ENCODE measurements at regions not wholly inside any gene's neighbourhood (a gene's known extent, or its start where the extent isn't known, plus 50 kb on each side); places are given as distances from the start of the nearest gene placed in this dataset.
"Not testable (repeated sequence)": the region's sequence is repeated elsewhere in the genome, so short reads cannot be mapped to it uniquely, and the experiment has no call there.

DNA sequence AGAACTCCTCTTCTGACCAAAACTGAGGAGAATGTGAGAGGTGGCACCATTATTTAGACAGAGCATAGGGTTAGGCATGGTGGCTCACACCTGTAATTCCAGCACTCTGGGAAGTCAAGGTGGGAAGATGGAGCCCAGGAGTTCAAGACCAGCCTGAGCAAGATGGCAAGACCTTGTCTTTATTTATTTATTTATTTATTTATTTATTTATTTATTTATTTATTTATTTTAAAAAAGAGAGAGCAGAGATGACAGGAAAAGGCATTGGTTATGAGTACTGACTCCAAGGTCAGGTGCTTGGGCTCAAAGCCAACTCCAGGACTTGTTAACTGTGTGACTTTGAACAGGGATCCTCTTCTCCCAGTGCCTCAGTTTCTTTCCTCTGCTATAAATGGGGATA, 217.7 kb downstream of the MEX3B start:
- H3K27ac Mint-ChIP-seq (ENCODE audit: unreplicated experiment) = no peak overlapping the region

DNA sequence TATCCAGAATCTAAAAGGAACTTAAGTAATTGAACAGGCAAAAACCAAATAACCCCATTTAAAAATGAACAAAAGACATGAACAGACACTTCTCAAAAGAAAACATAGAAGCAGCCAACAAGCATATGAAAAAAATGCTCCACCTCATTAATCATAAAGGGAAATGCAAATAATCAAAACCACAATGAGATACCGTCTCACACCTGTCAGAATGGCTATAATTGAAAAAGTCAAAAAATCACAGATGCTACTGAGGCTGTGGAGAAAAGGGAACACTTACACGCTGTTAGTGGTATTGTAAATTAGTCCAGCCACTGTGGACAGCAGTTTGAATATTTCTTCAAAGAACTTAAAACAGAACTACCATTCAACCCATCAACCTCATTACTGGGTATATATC, 220.7 kb downstream of the MEX3B start:
- Mint-ChIP-seq H3K4me3 (ENCODE audit: unreplicated experiment) (no peak overlapping the region), H3K36me3 (ENCODE audit: low read depth) (peaks cover 5% of the 10 kb centered on the region), H3K27me3 (ENCODE audit: low read depth) (no peaks in the 10 kb centered on the region), H3K9me3 (ENCODE audit: low read depth) (peaks cover 4% of the 10 kb centered on the region), H3K27ac (ENCODE audit: unreplicated experiment) (no peak overlapping the region), H3K4me1 (ENCODE audit: low read depth) (peaks cover 3% of the 10 kb centered on the region)
- TF ChIP-seq, protein P1, sequence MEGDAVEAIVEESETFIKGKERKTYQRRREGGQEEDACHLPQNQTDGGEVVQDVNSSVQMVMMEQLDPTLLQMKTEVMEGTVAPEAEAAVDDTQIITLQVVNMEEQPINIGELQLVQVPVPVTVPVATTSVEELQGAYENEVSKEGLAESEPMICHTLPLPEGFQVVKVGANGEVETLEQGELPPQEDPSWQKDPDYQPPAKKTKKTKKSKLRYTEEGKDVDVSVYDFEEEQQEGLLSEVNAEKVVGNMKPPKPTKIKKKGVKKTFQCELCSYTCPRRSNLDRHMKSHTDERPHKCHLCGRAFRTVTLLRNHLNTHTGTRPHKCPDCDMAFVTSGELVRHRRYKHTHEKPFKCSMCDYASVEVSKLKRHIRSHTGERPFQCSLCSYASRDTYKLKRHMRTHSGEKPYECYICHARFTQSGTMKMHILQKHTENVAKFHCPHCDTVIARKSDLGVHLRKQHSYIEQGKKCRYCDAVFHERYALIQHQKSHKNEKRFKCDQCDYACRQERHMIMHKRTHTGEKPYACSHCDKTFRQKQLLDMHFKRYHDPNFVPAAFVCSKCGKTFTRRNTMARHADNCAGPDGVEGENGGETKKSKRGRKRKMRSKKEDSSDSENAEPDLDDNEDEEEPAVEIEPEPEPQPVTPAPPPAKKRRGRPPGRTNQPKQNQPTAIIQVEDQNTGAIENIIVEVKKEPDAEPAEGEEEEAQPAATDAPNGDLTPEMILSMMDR (IDR thresholded peaks at IDR 0.05) = no peak
- no peak for DNase-seq (ENCODE audit: low spot score)

More for the DNA sequence above, 217.7 kb downstream of the MEX3B start:
- TF ChIP-seq, protein P1 (IDR thresholded peaks at IDR 0.05) = no peak
- H3K27me3 Mint-ChIP-seq (ENCODE audit: low read depth) = no peaks in the 10 kb centered on the region
- H3K36me3 Mint-ChIP-seq (ENCODE audit: low read depth) = peaks cover 7% of the 10 kb centered on the region
- H3K4me3 Mint-ChIP-seq (ENCODE audit: unreplicated experiment) = no peak overlapping the region
- DNase-seq (ENCODE audit: low spot score) = no peak
- H3K9me3 Mint-ChIP-seq (ENCODE audit: low read depth) = peaks cover 8% of the 10 kb centered on the region
- no peaks in the 10 kb centered on the region for H3K4me1 Mint-ChIP-seq (ENCODE audit: low read depth)

DNA sequence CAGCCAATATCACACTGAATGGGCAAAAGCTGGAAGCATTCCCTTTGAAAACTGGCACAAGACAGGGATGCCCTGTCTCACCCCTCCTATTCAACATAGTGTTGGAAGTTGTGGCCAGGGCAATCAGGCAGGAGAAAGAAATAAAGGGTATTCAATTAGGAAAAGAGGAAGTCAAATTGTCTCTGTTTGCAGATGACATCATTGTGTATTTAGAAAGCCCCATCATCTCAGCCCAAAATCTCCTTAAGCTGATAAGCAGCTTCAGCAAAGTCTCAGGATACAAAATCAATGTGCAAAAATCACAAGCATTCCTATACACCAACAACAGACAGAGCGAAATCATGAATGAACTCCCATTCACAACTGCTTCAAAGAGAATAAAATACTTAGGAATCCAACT, 223.2 kb downstream of the MEX3B start:
- not testable (repeated sequence) for H3K27ac Mint-ChIP-seq (ENCODE audit: unreplicated experiment); H3K9me3 Mint-ChIP-seq (ENCODE audit: low read depth); H3K4me1 Mint-ChIP-seq (ENCODE audit: low read depth); H3K4me3 Mint-ChIP-seq (ENCODE audit: unreplicated experiment); H3K36me3 Mint-ChIP-seq (ENCODE audit: low read depth); DNase-seq (ENCODE audit: low spot score); H3K27me3 Mint-ChIP-seq (ENCODE audit: low read depth)

DNA sequence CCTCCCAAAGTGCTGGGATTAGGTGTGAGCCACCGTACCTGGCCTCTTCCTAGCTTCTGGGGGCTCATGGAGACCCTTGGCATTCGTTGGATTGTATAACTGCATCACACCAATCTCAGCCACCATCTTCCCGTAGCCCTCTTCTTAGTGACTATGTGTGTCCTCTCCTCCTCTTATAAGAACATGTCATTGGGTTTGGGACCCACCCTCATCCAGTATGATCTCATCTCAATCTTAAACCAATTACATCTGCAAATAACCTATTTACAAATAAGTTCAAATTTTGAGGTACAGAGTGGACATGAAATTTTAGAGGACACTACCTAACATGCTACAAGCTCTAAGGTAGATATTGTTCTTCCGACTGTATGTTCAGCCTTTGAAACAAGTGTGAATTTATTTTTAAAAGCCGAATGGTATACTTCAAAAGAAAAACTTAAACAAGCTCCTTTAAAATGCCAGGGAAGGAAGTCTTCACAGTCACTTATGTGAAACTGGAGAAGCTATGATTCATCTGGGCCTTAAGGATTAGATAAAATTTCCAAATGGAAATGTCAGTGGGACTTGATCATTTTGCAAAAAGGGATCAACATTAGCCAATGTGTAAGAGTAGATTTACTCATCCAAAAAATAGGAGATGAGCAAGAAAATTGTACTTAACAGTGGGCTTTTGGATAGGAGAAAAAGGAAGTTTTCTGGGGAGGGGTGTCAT, 225.7 kb downstream of the MEX3B start:
- no peak overlapping the region for H3K4me3 Mint-ChIP-seq (ENCODE audit: unreplicated experiment)
- TF ChIP-seq, protein P1 (IDR thresholded peaks at IDR 0.05) = no peak
- no peaks in the 10 kb centered on the region for H3K27me3 Mint-ChIP-seq (ENCODE audit: low read depth)
- no peak for DNase-seq (ENCODE audit: low spot score)
- H3K9me3 Mint-ChIP-seq (ENCODE audit: low read depth) = peaks cover 4% of the 10 kb centered on the region
- peaks cover 4% of the 10 kb centered on the region for H3K36me3 Mint-ChIP-seq (ENCODE audit: low read depth)
- peaks cover 6% of the 10 kb centered on the region for H3K4me1 Mint-ChIP-seq (ENCODE audit: low read depth)
- H3K27ac Mint-ChIP-seq (ENCODE audit: unreplicated experiment) = no peak overlapping the region

DNA sequence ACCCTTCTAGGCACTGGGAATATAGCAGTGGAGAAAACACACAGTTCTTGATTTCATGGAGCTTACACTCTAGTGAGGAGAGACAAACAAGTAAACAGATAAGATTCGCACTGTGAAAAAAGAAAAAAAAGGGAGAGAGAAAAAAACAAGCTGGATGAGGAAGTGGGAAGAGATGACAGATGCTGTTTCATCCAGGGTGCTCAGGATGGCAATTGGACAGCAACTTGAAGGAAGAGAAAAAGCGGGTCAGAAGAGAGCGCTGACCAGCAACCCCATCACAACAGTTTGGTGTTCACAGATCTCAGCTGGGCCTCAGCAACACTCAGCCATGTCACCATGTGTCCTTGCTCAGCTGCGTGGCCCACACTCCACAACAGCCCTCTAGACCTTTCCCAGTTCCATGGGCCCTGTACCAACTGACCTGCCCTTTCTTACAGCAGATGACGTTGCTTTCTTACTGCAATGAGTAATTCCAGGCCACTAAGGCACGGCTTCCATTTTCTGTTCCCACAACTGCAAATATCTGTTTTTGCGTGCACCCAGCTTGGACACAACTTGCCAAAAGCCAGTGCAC, 230.8 kb downstream of the MEX3B start:
- Mint-ChIP-seq H3K27ac (ENCODE audit: unreplicated experiment) (no peak overlapping the region), H3K4me3 (ENCODE audit: unreplicated experiment) (no peak overlapping the region), H3K4me1 (ENCODE audit: low read depth) (peaks cover 1% of the 10 kb centered on the region), H3K9me3 (ENCODE audit: low read depth) (no peaks in the 10 kb centered on the region), H3K36me3 (ENCODE audit: low read depth) (no peaks in the 10 kb centered on the region), H3K27me3 (ENCODE audit: low read depth) (no peaks in the 10 kb centered on the region)
- no peak for DNase-seq (ENCODE audit: low spot score)
- TF ChIP-seq, protein P1 (IDR thresholded peaks at IDR 0.05) = no peak

DNA sequence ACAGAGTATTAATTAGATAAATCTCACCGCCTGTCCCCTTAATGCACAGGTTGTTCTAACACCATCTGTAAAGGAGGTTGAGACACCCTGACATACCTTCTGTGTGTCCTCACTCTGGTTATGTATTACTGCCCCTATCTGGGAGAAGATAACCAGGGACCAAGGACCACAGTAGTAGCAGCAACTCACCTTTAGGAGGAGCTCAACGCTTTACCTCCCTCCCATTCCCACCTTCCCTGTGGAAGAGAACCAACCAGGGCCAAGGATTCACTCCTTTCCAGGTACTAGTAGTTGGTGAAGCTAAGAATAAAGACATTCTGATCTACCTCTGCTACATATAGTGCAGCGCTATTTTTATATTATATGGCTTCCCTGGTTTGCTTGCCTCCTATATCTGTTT, 232.6 kb downstream of the MEX3B start:
- Mint-ChIP-seq H3K27me3 (ENCODE audit: low read depth) (no peaks in the 10 kb centered on the region), H3K36me3 (ENCODE audit: low read depth) (no peaks in the 10 kb centered on the region), H3K27ac (ENCODE audit: unreplicated experiment) (no peak overlapping the region), H3K4me1 (ENCODE audit: low read depth) (no peaks in the 10 kb centered on the region), H3K9me3 (ENCODE audit: low read depth) (no peaks in the 10 kb centered on the region), H3K4me3 (ENCODE audit: unreplicated experiment) (no peak overlapping the region)
- TF ChIP-seq, protein P1 (IDR thresholded peaks at IDR 0.05) = peak; percentile 46
- DNase-seq (ENCODE audit: low spot score) = no peak

Measured in chondrocyte (in vitro differentiated cells).